ENCODE measurements at regions not wholly inside any gene's neighbourhood (a gene's known extent, or its start where the extent isn't known, plus 50 kb on each side); places are given as distances from the start of the nearest gene placed in this dataset.
"Not testable (repeated sequence)": the region's sequence is repeated elsewhere in the genome, so short reads cannot be mapped to it uniquely, and the experiment has no call there.

DNA sequence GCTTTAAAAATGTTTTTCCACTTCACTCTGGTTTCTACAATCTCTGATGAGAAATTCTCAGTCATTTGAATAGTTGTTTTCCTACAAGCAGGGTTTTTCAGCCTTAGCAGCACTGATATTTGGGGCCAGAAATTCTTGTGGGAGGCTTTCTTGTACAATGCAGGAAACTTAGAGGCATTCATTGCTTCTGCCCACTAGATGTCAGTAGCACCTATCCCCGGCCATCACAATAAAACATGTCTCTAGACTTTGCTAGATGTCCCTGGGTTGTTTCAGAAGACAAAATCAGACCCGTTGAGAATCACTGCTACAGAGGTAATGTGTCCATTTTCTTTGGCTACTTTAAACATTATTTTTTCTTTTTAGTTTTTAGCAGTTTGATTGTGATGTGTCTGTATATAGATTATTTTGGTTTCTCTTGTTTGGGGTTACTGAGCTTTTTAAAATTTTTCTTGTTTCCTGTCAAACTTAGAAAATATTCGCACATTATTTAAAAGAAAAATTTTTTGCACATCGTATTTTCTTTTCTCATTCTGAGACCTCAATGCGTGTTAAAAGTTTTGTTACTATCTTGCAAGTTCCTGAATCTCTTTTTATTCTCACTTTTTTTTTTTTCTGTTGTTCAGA is 60.8 kb upstream of the CCDC179 start:
- in situ Hi-C loops (cut with HindIII; ENCODE audit: low pct_unique_long_range_greater_than_20kb, low sequenced_read_pairs): no loop called here

DNA sequence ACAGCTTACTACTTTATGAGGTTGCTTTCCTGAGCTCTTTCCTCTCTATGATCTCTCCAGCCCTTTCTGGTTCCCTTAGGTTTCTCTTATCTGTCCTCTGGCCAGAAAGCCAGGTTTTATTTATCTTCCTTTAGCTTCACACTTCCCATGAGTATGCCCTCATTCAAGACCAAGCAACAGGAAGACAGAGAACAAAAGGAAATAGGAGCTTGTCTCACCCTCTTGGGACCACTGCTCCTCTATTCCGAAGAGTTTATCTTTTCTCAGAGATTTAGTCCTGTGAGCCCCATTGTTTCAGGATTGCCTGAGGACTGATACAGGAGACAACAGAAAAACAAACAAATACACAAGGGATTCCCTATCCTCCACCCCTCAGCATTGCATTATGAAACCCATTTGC is 62.4 kb upstream of the CCDC179 start:
- in situ Hi-C loops (cut with HindIII; ENCODE audit: low pct_unique_long_range_greater_than_20kb, low sequenced_read_pairs): no loop called here
- peak; percentile 58 for DNase-seq (ENCODE audit: low read depth, low spot score)

More for the DNA sequence above, 60.8 kb upstream of the CCDC179 start:
- peak; percentile 82 for DNase-seq (ENCODE audit: low read depth, low spot score)

DNA sequence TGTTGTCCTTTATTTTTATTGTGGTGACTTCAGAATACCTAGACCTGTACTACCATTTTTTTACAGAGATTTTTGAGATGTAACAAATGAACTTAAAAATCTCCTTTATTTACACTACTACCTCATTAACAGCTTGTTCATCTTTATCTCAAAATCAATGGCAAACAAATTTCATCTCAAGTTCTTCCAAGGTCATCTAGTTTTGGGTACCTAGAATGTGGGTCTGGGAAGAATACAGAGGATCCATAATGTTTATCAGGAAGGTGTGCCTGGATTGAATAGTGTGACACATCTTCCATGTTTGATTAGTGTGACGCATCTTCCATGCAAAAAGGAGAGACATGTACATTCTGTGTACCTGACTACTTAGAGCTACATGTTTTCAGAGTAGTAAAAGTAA is 63.3 kb upstream of the CCDC179 start:
- in situ Hi-C loops (cut with HindIII; ENCODE audit: low pct_unique_long_range_greater_than_20kb, low sequenced_read_pairs): no loop called here
- no peak for DNase-seq (ENCODE audit: low read depth, low spot score)

DNA sequence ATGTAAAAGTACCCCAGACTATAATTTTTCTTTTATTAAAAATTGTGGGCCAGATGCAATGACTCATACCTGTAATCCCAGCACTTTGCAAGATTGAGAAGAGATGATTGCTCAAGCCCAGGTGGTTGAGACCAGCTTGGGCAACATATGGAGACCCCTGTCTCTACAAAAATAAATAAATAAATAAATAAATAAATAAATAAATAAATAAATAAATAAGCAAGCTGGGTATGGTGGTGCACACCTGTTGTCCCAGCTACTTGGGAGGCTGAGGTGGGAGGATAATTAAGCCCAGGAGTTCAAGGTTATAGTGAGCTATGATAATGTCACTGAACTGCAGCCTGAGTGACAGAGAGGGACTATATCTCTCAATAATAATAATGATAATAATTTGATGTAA is 66.1 kb upstream of the CCDC179 start:
- no peak for DNase-seq (ENCODE audit: low read depth, low spot score)
- in situ Hi-C loops (cut with HindIII; ENCODE audit: low pct_unique_long_range_greater_than_20kb, low sequenced_read_pairs): no loop called here

DNA sequence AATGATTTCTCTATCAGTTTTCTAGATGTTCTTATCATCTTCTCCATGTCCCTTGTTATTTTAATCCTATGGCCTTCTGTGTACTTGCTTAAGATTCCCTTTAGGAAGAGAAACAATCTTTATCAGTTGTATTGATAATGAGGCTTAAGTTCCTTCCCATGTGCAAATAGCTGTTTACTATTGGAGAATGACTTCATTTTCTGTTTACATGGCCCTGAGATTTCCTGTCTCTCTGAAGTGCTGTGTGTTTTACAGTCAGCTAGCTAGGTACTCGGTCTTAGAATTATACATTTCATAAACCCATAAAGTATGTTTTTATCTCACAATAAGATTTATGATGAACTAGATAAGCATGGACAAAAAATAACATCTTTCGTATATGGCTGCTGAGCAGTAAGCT is 67.5 kb upstream of the CCDC179 start:
- no peak for DNase-seq (ENCODE audit: low read depth, low spot score)
- in situ Hi-C loops (cut with HindIII; ENCODE audit: low pct_unique_long_range_greater_than_20kb, low sequenced_read_pairs): no loop called here

DNA sequence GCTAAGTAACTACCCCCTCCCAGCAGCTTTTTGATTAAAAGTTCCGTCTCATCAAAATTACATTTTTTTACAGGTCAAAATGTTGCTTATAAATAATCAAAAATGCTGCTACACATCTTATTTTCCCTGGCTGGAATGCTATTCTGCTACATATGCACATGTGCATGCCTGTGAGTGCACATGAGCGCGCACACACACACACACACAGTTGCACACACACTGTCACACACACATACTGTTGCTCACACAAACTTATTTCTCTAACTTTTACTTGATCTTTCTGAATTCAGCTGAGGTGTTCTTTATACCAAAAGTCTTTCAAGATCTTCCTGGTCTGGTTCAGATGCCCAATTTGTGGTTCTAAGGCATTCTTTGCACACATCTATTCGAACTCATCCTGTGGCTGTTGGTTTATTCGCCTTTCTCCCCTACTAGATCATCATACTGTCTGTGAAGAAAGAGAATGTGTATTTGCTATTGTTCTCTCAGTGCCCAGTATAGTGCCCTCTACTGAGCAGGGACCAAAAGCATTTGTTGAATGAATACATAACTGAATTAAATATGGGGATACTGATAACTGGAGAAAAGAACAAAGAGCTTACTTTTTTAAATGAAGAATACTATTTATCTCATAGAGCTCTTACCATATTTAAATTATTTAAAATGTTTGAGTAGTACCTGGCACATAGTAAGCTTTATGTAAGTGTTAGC is 68.1 kb upstream of the CCDC179 start:
- in situ Hi-C loops (cut with HindIII; ENCODE audit: low pct_unique_long_range_greater_than_20kb, low sequenced_read_pairs): no loop called here
- DNase-seq (ENCODE audit: low read depth, low spot score): peak; percentile 48

DNA sequence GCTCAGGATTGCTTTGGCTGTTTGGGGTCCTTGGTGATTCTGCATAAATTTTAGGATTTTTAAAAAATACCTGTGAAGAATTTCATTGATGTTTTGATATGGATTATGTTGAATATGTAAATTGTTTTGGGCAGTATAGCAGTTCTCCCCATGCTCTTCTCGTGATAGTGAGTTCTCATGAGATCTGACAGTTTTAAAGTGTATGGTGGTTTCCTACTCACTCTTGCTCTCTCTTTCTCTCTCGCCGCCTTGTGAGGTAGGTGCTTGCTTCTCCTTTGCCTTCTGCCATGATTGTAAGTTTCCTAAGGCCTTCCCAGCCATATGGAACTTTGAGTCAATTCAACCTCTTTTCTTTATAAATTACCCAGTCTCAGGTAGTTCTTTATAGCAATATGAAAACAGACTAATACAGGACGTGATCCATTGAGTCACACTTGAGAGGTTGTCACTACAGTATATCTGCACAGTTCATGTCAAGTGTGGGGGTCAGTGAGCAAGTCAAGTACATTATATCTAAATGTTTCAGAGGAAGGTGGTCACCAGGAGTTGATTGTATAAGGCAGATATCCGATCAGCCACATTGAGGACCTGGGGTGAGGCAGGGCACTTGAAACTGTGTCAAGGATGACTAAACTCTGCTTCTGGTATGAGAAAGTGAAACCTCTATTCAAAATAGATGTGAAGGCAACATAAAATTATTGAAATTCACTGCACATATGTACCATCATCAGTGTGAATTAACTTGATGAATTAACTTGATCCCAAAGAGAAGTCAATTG is 70.7 kb upstream of the CCDC179 start:
- DNase-seq (ENCODE audit: low read depth, low spot score): no peak
- in situ Hi-C loops (cut with HindIII; ENCODE audit: low pct_unique_long_range_greater_than_20kb, low sequenced_read_pairs): no loop called here

DNA sequence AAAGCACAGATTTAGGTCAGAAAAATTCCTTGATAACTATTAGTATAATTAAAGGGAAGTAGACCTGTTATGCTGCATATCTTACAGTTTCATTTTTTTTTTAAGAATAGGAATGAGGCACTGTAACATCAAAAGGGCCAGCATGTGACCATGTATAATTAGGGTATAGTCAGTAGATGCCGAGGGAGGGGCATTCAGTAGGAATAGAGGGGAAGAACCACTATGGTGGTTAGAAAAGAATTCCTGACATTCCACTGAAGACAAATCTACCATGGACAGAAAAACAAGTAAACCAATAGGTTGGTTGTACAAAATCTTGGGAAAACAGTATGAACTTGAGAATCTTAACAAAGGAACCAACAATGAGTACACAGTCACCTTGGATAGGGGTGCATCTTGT is 78.4 kb upstream of the CCDC179 start:
- no peak for DNase-seq (ENCODE audit: low read depth, low spot score)

DNA sequence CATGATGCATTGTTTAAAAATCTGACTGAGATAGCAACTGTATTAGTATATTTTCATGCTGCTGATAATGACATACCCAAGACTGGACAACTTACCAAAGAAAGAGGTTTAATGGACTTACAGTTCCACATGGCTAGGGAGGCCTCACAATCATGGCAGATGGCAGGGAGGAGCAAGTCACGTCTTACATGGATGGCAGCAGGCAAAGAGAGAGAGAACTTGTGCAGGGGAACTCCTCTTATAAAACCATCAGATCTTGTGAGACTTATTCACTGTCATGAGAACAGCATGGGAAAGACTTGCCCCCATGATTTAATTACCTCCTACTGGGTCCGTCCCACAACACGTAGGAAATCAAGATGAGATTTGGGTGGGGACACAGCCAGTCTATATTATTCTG is 81.3 kb upstream of the CCDC179 start:
- in situ Hi-C loops (cut with HindIII; ENCODE audit: low pct_unique_long_range_greater_than_20kb, low sequenced_read_pairs): not testable (repeated sequence)

More for the DNA sequence above, 78.4 kb upstream of the CCDC179 start:
- in situ Hi-C loops (cut with HindIII; ENCODE audit: low pct_unique_long_range_greater_than_20kb, low sequenced_read_pairs): no loop called here

DNA sequence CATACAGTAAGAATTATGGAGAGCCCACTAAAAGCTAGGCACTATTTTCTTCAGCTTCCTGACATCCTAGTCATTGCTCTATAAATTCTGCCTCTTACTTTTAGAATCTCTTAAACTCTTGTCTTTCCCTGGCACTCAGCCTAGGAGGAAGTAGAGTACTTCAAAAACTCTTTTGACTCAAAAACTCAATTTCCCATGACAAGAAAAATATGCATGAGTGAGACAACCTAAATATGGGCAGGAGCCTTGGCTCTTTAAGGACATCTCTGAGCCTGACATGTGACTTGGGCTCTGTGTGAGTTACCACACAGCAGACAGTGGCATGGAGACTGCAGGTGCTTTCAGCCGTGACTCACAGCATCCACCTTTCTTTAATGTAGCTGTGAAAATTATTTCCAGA is 97.5 kb upstream of the CCDC179 start:
- in situ Hi-C loops (cut with HindIII; ENCODE audit: low pct_unique_long_range_greater_than_20kb, low sequenced_read_pairs): no loop called here
- DNase-seq (ENCODE audit: low read depth, low spot score): no peak

More for the DNA sequence above, 81.3 kb upstream of the CCDC179 start:
- not testable (repeated sequence) for DNase-seq (ENCODE audit: low read depth, low spot score)

DNA sequence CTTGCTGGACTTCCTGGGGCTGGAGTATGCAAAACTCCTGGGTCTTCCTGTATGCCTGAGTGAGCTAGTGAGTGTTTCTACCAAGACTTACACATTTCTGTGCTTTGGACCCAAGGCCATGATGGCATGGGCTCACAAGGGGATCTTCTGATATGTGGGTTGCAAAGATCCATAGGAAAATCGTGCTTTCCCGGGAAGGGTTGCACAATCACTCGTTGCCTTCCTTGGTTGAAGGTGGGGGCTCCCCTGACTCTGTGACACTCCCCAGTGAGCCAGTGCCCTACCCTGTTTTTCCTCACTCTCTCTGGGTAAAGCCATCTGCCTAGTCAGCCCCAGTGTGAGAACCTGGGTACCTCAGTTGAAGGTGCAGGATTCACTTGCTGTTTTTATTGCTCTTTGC is 114.0 kb upstream of the CCDC179 start:
- in situ Hi-C loops (cut with HindIII; ENCODE audit: low pct_unique_long_range_greater_than_20kb, low sequenced_read_pairs): no loop called here
- no peak for DNase-seq (ENCODE audit: low read depth, low spot score)

DNA sequence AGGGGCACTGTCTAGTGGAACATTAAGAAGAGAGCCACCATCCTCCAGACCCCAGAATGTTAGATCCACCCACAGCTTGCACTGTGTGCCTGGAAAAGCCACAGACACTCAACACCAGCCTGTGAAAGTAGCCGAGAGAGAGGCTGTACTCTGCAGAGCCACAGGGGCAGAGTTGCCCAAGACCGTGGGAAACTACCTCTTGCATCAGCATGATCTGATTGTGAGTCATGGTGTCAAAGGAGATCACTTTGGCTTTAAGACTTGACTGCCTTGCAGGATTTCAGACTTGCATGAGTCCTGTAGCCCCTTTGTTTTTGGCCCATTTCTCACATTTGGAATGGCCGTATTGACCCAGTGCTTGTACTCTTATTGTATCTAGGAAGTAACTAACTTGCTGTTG is 115.9 kb upstream of the CCDC179 start:
- in situ Hi-C loops (cut with HindIII; ENCODE audit: low pct_unique_long_range_greater_than_20kb, low sequenced_read_pairs): no loop called here
- peak; percentile 16 for DNase-seq (ENCODE audit: low read depth, low spot score)

DNA sequence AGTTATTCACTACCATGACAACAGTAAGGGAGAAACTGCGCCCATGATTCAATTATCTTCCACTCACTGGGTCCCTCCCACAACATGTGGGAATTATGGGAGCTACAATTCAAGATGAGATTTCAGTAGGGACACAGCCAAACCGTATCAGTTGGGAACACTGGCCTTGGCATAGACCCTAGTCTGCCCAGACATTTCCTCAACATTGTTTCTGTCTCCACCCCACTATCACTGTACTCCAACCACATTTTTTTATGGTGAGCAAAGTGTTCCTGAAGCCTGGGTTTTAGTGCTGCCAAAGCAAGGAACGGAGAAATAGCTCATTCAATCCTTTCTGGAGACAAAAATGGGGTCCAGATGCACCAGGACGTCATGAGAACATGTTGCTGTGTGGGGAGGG is 122.6 kb upstream of the CCDC179 start:
- no peak for DNase-seq (ENCODE audit: low read depth, low spot score)
- in situ Hi-C loops (cut with HindIII; ENCODE audit: low pct_unique_long_range_greater_than_20kb, low sequenced_read_pairs): no loop called here

DNA sequence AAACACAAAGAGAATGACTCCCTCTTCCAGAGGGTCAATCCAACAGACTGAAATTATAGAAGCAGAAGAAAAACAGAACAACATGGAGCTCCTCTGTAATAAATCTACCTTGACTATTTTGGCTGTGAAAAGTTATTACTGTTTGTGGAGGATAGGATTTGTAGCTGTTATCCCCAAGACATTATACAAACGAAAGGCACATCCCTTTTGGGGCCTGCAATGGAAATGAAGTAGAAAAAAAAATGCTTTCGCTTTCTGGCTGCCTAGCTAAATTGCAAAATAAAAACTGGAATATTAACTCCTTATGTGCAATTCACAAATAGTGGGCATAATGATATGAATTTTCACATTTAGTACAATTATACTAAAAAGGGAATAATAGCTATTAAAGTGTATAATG is 123.8 kb upstream of the CCDC179 start:
- in situ Hi-C loops (cut with HindIII; ENCODE audit: low pct_unique_long_range_greater_than_20kb, low sequenced_read_pairs): no loop called here

DNA sequence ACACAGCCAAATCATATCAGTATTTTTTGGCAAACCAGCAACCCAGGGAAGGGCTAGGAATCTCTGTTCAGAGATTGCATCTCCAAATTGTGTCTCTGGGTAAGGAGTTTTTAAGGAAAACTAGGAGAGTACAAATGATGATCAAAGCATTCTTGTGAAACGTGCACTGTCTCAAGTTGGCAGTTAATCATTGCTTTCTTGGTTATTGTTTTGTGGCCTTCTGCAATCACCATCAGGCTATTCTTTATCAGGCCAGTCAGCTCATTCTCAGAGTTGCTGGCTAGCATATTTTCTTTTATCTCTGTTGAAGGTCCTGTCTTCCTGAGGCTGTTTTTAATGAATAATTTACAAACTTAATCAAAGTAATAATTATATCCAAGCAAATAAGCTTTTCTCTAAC is 129.1 kb upstream of the CCDC179 start:
- in situ Hi-C loops (cut with HindIII; ENCODE audit: low pct_unique_long_range_greater_than_20kb, low sequenced_read_pairs): no loop called here
- no peak for DNase-seq (ENCODE audit: low read depth, low spot score)

More for the DNA sequence above, 123.8 kb upstream of the CCDC179 start:
- no peak for DNase-seq (ENCODE audit: low read depth, low spot score)

DNA sequence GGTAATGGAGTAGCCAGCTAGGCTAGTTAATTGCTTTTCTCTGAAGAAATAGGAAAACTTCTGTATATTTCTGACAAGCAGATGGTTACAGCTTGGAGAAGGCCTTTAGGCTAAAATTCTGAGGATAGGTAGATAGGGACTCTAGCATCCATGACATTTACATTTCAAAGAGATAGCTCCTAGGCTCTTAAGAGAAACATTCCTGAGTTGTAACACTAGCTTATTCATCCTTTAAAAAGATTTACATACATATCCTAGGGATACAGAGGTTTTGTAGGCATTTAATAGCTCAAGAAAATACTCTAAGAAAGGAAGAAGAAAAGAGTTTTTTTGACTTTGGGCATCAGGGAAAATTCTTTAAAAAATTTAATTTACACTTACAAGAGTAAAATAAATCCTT is 130.9 kb upstream of the CCDC179 start:
- DNase-seq (ENCODE audit: low read depth, low spot score): no peak
- in situ Hi-C loops (cut with HindIII; ENCODE audit: low pct_unique_long_range_greater_than_20kb, low sequenced_read_pairs): no loop called here

DNA sequence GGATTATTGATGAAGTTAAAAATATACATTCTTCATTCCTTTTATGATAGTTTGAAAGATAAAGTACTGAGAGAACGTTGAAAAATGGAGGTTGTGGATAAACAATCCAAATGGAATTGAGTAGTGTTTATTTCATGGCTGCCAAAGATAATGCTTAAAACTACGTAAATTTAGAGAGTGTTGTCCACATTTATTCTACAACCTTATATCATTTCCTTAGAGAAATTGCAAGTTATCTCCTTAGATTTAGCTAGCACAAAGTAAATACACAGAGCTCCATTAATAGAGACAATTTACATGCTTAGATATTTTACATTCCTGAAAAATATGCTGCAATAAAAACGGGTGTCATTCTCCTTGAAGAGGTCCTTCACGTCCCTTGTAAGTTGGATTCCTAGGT is 146.5 kb upstream of the CCDC179 start:
- no peak for DNase-seq (ENCODE audit: low read depth, low spot score)
- in situ Hi-C loops (cut with HindIII; ENCODE audit: low pct_unique_long_range_greater_than_20kb, low sequenced_read_pairs): no loop called here

DNA sequence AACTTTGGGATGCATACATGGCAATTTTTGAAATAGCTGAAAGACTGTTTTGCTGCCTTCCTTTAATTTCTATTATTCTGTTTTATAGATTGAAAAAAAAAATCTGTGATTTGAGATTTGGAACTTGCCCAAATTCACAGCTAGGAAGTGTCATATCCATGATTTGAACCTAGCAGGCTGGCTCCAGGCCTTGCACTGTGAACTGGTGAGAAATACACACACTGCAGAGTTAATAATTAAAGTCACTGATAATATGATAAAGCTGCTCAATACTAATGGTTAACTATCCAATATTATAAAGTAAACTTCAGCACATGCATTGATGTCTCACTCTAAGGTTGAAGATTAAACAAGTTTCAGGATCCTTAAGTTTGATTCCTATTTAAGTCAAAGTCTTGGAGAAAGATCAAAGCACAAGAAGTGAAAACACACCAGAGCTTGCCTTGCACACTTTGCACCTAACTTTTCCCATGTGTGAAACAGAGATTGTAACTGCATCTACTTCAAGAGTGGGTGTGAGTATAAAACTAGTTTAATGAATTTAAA is 150.6 kb upstream of the CCDC179 start:
- DNase-seq (ENCODE audit: low read depth, low spot score): no peak
- in situ Hi-C loops (cut with HindIII; ENCODE audit: low pct_unique_long_range_greater_than_20kb, low sequenced_read_pairs): no loop called here

Measured in SK-MEL-5 (cell line).